ENCODE measurements at regions not wholly inside any gene's neighbourhood (a gene's known extent, or its start where the extent isn't known, plus 50 kb on each side); places are given as distances from the start of the nearest gene placed in this dataset.

GRCh38 chr5:116827078-116827477 is 252.5 kb upstream of the SEMA6A start:
- no peaks in the 10 kb centered on the region for H3K36me3 ChIP-seq
- no peak for TF ChIP-seq CTCF (IDR thresholded peaks at IDR 0.05)
- TF ChIP-seq POLR2A (IDR thresholded peaks at IDR 0.05) = no peak
- no peak for TF ChIP-seq POLR2AphosphoS5 (IDR thresholded peaks at IDR 0.05; ENCODE audit: insufficient read depth in 1 of 2, low read depth in 1 of 2)
- H3K27ac ChIP-seq = no peak overlapping the region
- intact Hi-C loops (cut with DNase I) = no loop called here
- no peaks in the 10 kb centered on the region for H3K27me3 ChIP-seq
- no peak overlapping the region for H3K4me3 ChIP-seq
- H3K9me3 ChIP-seq = no peaks in the 10 kb centered on the region
- no peak for DNase-seq (ENCODE audit: extremely low spot score in 2 of 2)
- H3K4me1 ChIP-seq = no peaks in the 10 kb centered on the region

GRCh38 chr5:116825486-116825885 is 250.9 kb upstream of the SEMA6A start:
- intact Hi-C loops (cut with DNase I) = no loop called here
- H3K9me3 ChIP-seq = no peaks in the 10 kb centered on the region
- no peak overlapping the region for H3K27ac ChIP-seq
- TF ChIP-seq POLR2A (IDR thresholded peaks at IDR 0.05) (no peak), CTCF (IDR thresholded peaks at IDR 0.05) (no peak), POLR2AphosphoS5 (IDR thresholded peaks at IDR 0.05; ENCODE audit: insufficient read depth in 1 of 2, low read depth in 1 of 2) (no peak)
- no peaks in the 10 kb centered on the region for H3K4me1 ChIP-seq
- H3K36me3 ChIP-seq = no peaks in the 10 kb centered on the region
- no peak for DNase-seq (ENCODE audit: extremely low spot score in 2 of 2)
- no peaks in the 10 kb centered on the region for H3K27me3 ChIP-seq
- no peak overlapping the region for H3K4me3 ChIP-seq

GRCh38 chr5:116824751-116825438 is 250.3 kb upstream of the SEMA6A start:
- Histone ChIP-seq H3K36me3 (no peaks in the 10 kb centered on the region), H3K4me1 (no peaks in the 10 kb centered on the region), H3K27ac (no peak overlapping the region), H3K4me3 (no peak overlapping the region), H3K9me3 (no peaks in the 10 kb centered on the region), H3K27me3 (no peaks in the 10 kb centered on the region)
- DNase-seq (ENCODE audit: extremely low spot score in 2 of 2) = no peak
- TF ChIP-seq POLR2A (IDR thresholded peaks at IDR 0.05) (no peak), CTCF (IDR thresholded peaks at IDR 0.05) (no peak), POLR2AphosphoS5 (IDR thresholded peaks at IDR 0.05; ENCODE audit: insufficient read depth in 1 of 2, low read depth in 1 of 2) (no peak)
- intact Hi-C loops (cut with DNase I) = no loop called here

GRCh38 chr5:116814626-116815385 is 240.2 kb upstream of the SEMA6A start:
- Histone ChIP-seq H3K4me3 (no peak overlapping the region), H3K27ac (no peak overlapping the region), H3K36me3 (no peaks in the 10 kb centered on the region), H3K9me3 (no peaks in the 10 kb centered on the region), H3K4me1 (no peaks in the 10 kb centered on the region), H3K27me3 (no peaks in the 10 kb centered on the region)
- intact Hi-C loops (cut with DNase I) = no loop called here
- DNase-seq (ENCODE audit: extremely low spot score in 2 of 2) = no peak
- no peak for TF ChIP-seq POLR2A (IDR thresholded peaks at IDR 0.05)

GRCh38 chr5:116813906-116814305 is 239.3 kb upstream of the SEMA6A start:
- H3K4me3 ChIP-seq = no peak overlapping the region
- no peaks in the 10 kb centered on the region for H3K4me1 ChIP-seq
- no peak overlapping the region for H3K27ac ChIP-seq
- TF ChIP-seq POLR2A (IDR thresholded peaks at IDR 0.05) = no peak
- DNase-seq (ENCODE audit: extremely low spot score in 2 of 2) = no peak
- H3K9me3 ChIP-seq = no peaks in the 10 kb centered on the region
- H3K27me3 ChIP-seq = no peaks in the 10 kb centered on the region
- no peaks in the 10 kb centered on the region for H3K36me3 ChIP-seq
- intact Hi-C loops (cut with DNase I) = no loop called here

GRCh38 chr5:116813356-116813755 is 238.7 kb upstream of the SEMA6A start:
- no peaks in the 10 kb centered on the region for H3K36me3 ChIP-seq
- no peak for DNase-seq (ENCODE audit: extremely low spot score in 2 of 2)
- no peak overlapping the region for H3K4me3 ChIP-seq
- H3K9me3 ChIP-seq = no peaks in the 10 kb centered on the region
- no peaks in the 10 kb centered on the region for H3K4me1 ChIP-seq
- TF ChIP-seq CTCF (IDR thresholded peaks at IDR 0.05) (no peak), POLR2AphosphoS5 (IDR thresholded peaks at IDR 0.05; ENCODE audit: insufficient read depth in 1 of 2, low read depth in 1 of 2) (no peak), POLR2A (IDR thresholded peaks at IDR 0.05) (no peak)
- no peak overlapping the region for H3K27ac ChIP-seq
- intact Hi-C loops (cut with DNase I) = no loop called here
- no peaks in the 10 kb centered on the region for H3K27me3 ChIP-seq

Data from vagina (tissue), 2 donors.